Dendritic cell treated with granulocyte-macrophage colony-stimulating factor and Interleukin-4, amounts not matched to agents 40 ng/mL and 50 ng/mL, for 4 days (primary cell): ENCODE measurements at regions not wholly inside any gene's neighbourhood (a gene's known extent, or its start where the extent isn't known, plus 50 kb on each side); places are given as distances from the start of the nearest gene placed in this dataset.

Experiments
- H3K27ac Mint-ChIP-seq: one replicate; pipeline ENCODE4 v1.8.0; 2022; ENCODE audit warnings: mild to moderate bottlenecking, mixed read lengths
- H3K27me3 Mint-ChIP-seq: one replicate; pipeline ENCODE4 v1.8.0; 2022; ENCODE audit warnings: mild to moderate bottlenecking, mixed read lengths
- H3K36me3 Mint-ChIP-seq: one replicate; pipeline ENCODE4 v1.8.0; 2022; ENCODE audit warnings: low read depth, mixed read lengths
- H3K4me1 Mint-ChIP-seq: one replicate; pipeline ENCODE4 v1.8.0; 2022; ENCODE audit warnings: low read depth, mixed read lengths
- H3K4me3 Mint-ChIP-seq: one replicate; pipeline ENCODE4 v1.8.0; 2022; ENCODE audit warnings: mild to moderate bottlenecking, moderate library complexity, mixed read lengths
- H3K9me3 Mint-ChIP-seq: one replicate; pipeline ENCODE4 v1.8.0; 2022; ENCODE audit warnings: mixed read lengths
- intact Hi-C: fragments of 100-400 bp; cut with micrococcal nuclease; formaldehyde crosslinking; loops from one replicate; pipeline ENCODE4 v1.15.0; 2022

- H3K9me3 Mint-ChIP-seq, result peaks cover 12% of the 10 kb centered on the region
- peaks cover 10% of the 10 kb centered on the region for H3K4me1 Mint-ChIP-seq
- no peak overlapping the region for H3K27ac Mint-ChIP-seq
- H3K27me3 Mint-ChIP-seq, result no peaks in the 10 kb centered on the region
- intact Hi-C loops, result no loop called here
- H3K36me3 Mint-ChIP-seq, result no peaks in the 10 kb centered on the region
- no peak overlapping the region for H3K4me3 Mint-ChIP-seq
Observed at GRCh38 chr13:77838271-77838670, 80.4 kb downstream of the EDNRB start.

GRCh38 chr13:77836423-77836822 lies 82.2 kb downstream of the EDNRB start:
- Mint-ChIP-seq H3K27me3 (no peaks in the 10 kb centered on the region), H3K27ac (peak overlapping the region; percentile 67), H3K9me3 (peaks cover 12% of the 10 kb centered on the region), H3K4me1 (peaks cover 24% of the 10 kb centered on the region), H3K36me3 (no peaks in the 10 kb centered on the region), H3K4me3 (no peak overlapping the region)
- intact Hi-C loops, result no loop called here

GRCh38 chr13:77833331-77833863 lies 85.2 kb downstream of the EDNRB start:
- Mint-ChIP-seq H3K4me1 (peaks cover 29% of the 10 kb centered on the region), H3K36me3 (no peaks in the 10 kb centered on the region), H3K27ac (peak overlapping the region; percentile 57), H3K4me3 (no peak overlapping the region), H3K9me3 (no peaks in the 10 kb centered on the region), H3K27me3 (no peaks in the 10 kb centered on the region)
- intact Hi-C loops, result no loop called here

GRCh38 chr13:77832339-77833100 lies 86.1 kb downstream of the EDNRB start:
- intact Hi-C loops, result no loop called here
- Mint-ChIP-seq H3K36me3 (no peaks in the 10 kb centered on the region), H3K27ac (peak overlapping the region; percentile 30), H3K9me3 (no peaks in the 10 kb centered on the region), H3K4me1 (peaks cover 29% of the 10 kb centered on the region), H3K4me3 (no peak overlapping the region), H3K27me3 (no peaks in the 10 kb centered on the region)

GRCh38 chr13:77831866-77832265 lies 86.8 kb downstream of the EDNRB start:
- Mint-ChIP-seq H3K27me3 (no peaks in the 10 kb centered on the region), H3K36me3 (no peaks in the 10 kb centered on the region), H3K9me3 (no peaks in the 10 kb centered on the region), H3K4me3 (no peak overlapping the region), H3K27ac (peak overlapping the region; percentile 30), H3K4me1 (peaks cover 29% of the 10 kb centered on the region)
- intact Hi-C loops, result no loop called here

GRCh38 chr13:77829963-77830362 lies 88.7 kb downstream of the EDNRB start:
- no peaks in the 10 kb centered on the region for H3K9me3 Mint-ChIP-seq
- H3K27ac Mint-ChIP-seq, result no peak overlapping the region
- H3K4me1 Mint-ChIP-seq, result peaks cover 25% of the 10 kb centered on the region
- no peak overlapping the region for H3K4me3 Mint-ChIP-seq
- no peaks in the 10 kb centered on the region for H3K27me3 Mint-ChIP-seq
- intact Hi-C loops, result no loop called here
- no peaks in the 10 kb centered on the region for H3K36me3 Mint-ChIP-seq

- no peaks in the 10 kb centered on the region for H3K9me3 Mint-ChIP-seq
- H3K27ac Mint-ChIP-seq, result no peak overlapping the region
- H3K4me3 Mint-ChIP-seq, result no peak overlapping the region
- no peaks in the 10 kb centered on the region for H3K36me3 Mint-ChIP-seq
- intact Hi-C loops, result no loop called here
- H3K4me1 Mint-ChIP-seq, result peaks cover 25% of the 10 kb centered on the region
- H3K27me3 Mint-ChIP-seq, result no peaks in the 10 kb centered on the region
Observed at GRCh38 chr13:77828799-77829198, 89.8 kb downstream of the EDNRB start.

GRCh38 chr13:77827332-77827731 lies 91.3 kb downstream of the EDNRB start:
- H3K27me3 Mint-ChIP-seq, result no peaks in the 10 kb centered on the region
- H3K4me1 Mint-ChIP-seq, result peaks cover 15% of the 10 kb centered on the region
- no peaks in the 10 kb centered on the region for H3K36me3 Mint-ChIP-seq
- H3K27ac Mint-ChIP-seq, result no peak overlapping the region
- H3K9me3 Mint-ChIP-seq, result no peaks in the 10 kb centered on the region
- intact Hi-C loops, result no loop called here
- H3K4me3 Mint-ChIP-seq, result no peak overlapping the region

GRCh38 chr13:77820431-77821149 lies 98.0 kb downstream of the EDNRB start:
- Mint-ChIP-seq H3K27ac (no peak overlapping the region), H3K9me3 (no peaks in the 10 kb centered on the region), H3K4me1 (peaks cover 12% of the 10 kb centered on the region), H3K27me3 (no peaks in the 10 kb centered on the region), H3K4me3 (no peak overlapping the region), H3K36me3 (no peaks in the 10 kb centered on the region)
- intact Hi-C loops, result no loop called here

- no peaks in the 10 kb centered on the region for H3K9me3 Mint-ChIP-seq
Observed at GRCh38 chr13:77817521-77817920, 101.1 kb downstream of the EDNRB start.

GRCh38 chr13:77815330-77815729 lies 103.3 kb downstream of the EDNRB start:
- Mint-ChIP-seq H3K36me3 (no peaks in the 10 kb centered on the region), H3K9me3 (no peaks in the 10 kb centered on the region), H3K4me3 (no peak overlapping the region), H3K4me1 (peaks cover 17% of the 10 kb centered on the region), H3K27me3 (no peaks in the 10 kb centered on the region), H3K27ac (no peak overlapping the region)
- intact Hi-C loops, result no loop called here

More at GRCh38 chr13:77817521-77817920, 101.1 kb downstream of the EDNRB start:
- H3K36me3 Mint-ChIP-seq, result no peaks in the 10 kb centered on the region
- intact Hi-C loops, result no loop called here
- no peak overlapping the region for H3K27ac Mint-ChIP-seq
- no peak overlapping the region for H3K4me3 Mint-ChIP-seq
- H3K4me1 Mint-ChIP-seq, result peaks cover 17% of the 10 kb centered on the region
- H3K27me3 Mint-ChIP-seq, result no peaks in the 10 kb centered on the region
